Right atrium auricular region (tissue), 2 donors: ENCODE measurements at regions not wholly inside any gene's neighbourhood (a gene's known extent, or its start where the extent isn't known, plus 50 kb on each side); places are given as distances from the start of the nearest gene placed in this dataset.

Source experiments
- DNase-seq: peaks from one replicate; pipeline ENCODE4 v3.0.0-alpha.2; 2019; ENCODE audit warnings: low spot score
- H3K27ac ChIP-seq, 2 donors: fragments of 200-600 bp; sonication (generic); 1 replicate in 1 of 2; 2 replicates in 1 of 2; pipeline ENCODE4 v1.5.1; 2016 to 2019
- H3K27me3 ChIP-seq, 2 donors: fragments of 200-600 bp; sonication (generic); one replicate each; pipeline versions ENCODE4 v1.5.1 to v1.6.0; 2017 to 2019
- H3K36me3 ChIP-seq: fragments of 200-600 bp; sonication (generic); one replicate; pipeline ENCODE4 v1.5.1; 2016
- H3K4me1 ChIP-seq, 2 donors: fragments of 200-600 bp; sonication (generic); one replicate each; pipeline versions ENCODE4 v1.5.1 to v1.6.0; 2017 to 2019
- H3K4me3 ChIP-seq, 2 donors: fragments of 200-600 bp; sonication (generic); 1 replicate in 1 of 2; 2 replicates in 1 of 2; pipeline ENCODE4 v1.5.1; 2017 to 2019; ENCODE audit warnings: mild to moderate bottlenecking in 1 of 2, moderate library complexity in 1 of 2
- H3K9me3 ChIP-seq, 2 donors: fragments of 200-600 bp; sonication (generic); one replicate each; pipeline ENCODE4 v1.5.1; 2019
- TF ChIP-seq, protein P1 (sequence below), 2 donors: fragments of 200-600 bp; sonication (generic); IDR thresholded peaks; one replicate each; pipeline ENCODE4 v1.5.1; 2019; ENCODE audit warnings: antibody characterized with exemption in 2 of 2

DNA sequence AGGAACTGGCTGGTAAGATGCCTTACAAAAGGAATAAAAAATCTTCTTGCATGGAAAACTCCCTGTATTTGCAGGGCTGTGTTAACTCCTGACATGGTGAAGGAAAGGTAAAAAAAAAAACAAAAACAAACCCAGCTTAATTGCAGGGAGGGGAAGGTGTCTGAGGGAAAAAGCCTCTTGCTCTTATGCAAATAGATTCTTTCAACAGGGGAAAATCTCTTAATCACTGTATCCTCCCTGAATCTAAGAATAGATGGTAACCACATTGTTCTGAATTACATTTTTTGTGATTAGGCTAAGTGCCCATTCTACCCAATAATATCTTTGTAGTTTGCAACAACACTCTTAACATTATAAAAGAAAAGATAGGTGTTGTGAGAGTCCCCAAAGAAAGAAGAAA lies 172.6 kb downstream of the RBM46 start:
- peaks cover 0 to 5% of the 10 kb centered on the region in 2 donors for H3K4me1 ChIP-seq
- H3K4me3 ChIP-seq, result no peak overlapping the region
- no peak overlapping the region for H3K27ac ChIP-seq
- DNase-seq, result no peak
- TF ChIP-seq, protein P1, sequence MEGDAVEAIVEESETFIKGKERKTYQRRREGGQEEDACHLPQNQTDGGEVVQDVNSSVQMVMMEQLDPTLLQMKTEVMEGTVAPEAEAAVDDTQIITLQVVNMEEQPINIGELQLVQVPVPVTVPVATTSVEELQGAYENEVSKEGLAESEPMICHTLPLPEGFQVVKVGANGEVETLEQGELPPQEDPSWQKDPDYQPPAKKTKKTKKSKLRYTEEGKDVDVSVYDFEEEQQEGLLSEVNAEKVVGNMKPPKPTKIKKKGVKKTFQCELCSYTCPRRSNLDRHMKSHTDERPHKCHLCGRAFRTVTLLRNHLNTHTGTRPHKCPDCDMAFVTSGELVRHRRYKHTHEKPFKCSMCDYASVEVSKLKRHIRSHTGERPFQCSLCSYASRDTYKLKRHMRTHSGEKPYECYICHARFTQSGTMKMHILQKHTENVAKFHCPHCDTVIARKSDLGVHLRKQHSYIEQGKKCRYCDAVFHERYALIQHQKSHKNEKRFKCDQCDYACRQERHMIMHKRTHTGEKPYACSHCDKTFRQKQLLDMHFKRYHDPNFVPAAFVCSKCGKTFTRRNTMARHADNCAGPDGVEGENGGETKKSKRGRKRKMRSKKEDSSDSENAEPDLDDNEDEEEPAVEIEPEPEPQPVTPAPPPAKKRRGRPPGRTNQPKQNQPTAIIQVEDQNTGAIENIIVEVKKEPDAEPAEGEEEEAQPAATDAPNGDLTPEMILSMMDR (IDR thresholded peaks at IDR 0.05), result no peak
- no peaks in the 10 kb centered on the region for H3K9me3 ChIP-seq
- no peaks in the 10 kb centered on the region for H3K27me3 ChIP-seq
- no peaks in the 10 kb centered on the region for H3K36me3 ChIP-seq

DNA sequence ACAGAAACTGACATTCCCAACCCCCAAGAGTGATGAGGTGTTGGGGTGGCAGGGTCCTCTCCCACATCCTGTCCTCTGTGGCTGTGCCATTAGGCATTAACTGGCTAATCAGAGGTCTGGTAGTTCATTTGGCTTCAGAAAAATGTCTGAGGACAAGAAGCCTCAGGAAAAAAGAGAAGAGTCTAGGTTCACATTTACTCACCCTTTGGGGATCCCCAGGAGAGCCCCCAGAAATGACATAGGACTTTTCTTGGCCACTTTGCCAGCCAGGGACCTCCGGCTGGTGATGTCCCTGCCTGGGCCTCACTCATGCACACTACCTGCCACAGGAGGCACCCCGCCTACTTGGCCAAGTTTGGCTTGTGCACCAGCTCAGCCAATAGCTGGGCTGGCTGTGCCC lies 173.0 kb downstream of the RBM46 start:
- Histone ChIP-seq H3K27ac (no peak overlapping the region), H3K4me1 (peaks cover 0 to 9% of the 10 kb centered on the region in 2 donors), H3K27me3 (no peaks in the 10 kb centered on the region), H3K4me3 (no peak overlapping the region), H3K36me3 (no peaks in the 10 kb centered on the region), H3K9me3 (no peaks in the 10 kb centered on the region)
- TF ChIP-seq, protein P1 (IDR thresholded peaks at IDR 0.05), result no peak
- no peak for DNase-seq

DNA sequence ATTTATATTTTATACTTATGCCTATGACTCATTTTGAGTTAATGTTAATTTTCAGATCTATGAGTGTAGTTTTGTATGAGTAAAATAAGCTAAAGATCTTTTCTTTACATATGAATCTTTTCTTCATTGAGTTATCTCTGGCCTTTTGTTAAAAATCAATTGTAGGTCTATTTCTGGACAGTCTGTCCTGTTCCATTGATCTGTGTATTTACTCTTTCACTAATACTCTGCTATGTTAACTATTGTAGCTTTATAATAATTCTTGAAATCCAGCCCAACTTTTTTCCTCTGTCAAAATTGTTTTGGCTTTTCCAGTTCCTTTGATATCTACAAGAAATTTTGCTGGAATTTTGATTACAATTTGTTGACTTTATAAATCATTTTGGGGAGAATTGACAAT lies 177.0 kb downstream of the RBM46 start:
- TF ChIP-seq, protein P1 (IDR thresholded peaks at IDR 0.05), result no peak
- peak overlapping the region in 1 of 2 donors; percentile 47 for H3K27ac ChIP-seq

DNA sequence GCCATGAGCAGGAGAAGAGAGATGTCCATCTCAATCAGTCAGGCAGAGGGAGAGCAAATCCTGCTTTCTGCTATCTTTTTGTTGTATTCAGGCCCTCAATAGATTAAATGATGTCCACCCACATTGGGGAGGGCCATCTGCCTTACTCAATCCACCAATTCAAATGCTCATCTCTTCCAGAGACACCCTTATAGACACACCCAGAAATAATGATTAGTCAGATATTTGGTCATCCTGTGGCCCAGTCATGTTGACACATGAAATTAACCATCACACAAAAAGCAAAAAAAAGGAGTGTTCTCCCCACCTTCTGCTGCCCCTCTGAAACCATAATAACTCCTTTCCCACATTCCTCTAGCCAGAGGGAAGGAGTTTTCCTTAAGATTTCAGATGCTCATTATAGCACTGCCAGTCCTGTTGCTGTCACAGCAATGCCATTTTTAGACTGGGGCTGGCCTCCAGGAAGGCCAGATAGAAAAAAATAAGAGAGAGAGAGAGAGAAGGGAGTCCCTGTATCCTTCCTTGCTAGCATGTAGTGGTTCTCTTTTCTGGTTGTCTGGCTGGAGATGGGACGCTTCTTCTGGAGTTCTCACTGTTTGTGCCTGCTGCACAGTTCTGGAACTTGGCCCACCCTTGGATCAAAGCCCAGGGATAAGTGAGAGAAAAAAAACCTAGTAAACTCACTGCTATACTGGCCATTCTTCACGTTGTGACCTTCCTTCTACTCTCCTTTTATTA lies 177.7 kb downstream of the RBM46 start:
- peak overlapping the region in 1 of 2 donors; percentile 47 for H3K27ac ChIP-seq
- DNase-seq, result no peak
- no peaks in the 10 kb centered on the region for H3K9me3 ChIP-seq
- no peak overlapping the region for H3K4me3 ChIP-seq
- peaks cover 0 to 9% of the 10 kb centered on the region in 2 donors for H3K4me1 ChIP-seq
- no peaks in the 10 kb centered on the region for H3K36me3 ChIP-seq
- H3K27me3 ChIP-seq, result no peaks in the 10 kb centered on the region
- TF ChIP-seq, protein P1 (IDR thresholded peaks at IDR 0.05), result no peak

More for the DNA sequence above, 177.0 kb downstream of the RBM46 start:
- no peak overlapping the region for H3K4me3 ChIP-seq
- no peaks in the 10 kb centered on the region for H3K36me3 ChIP-seq
- no peaks in the 10 kb centered on the region for H3K9me3 ChIP-seq
- H3K4me1 ChIP-seq, result peaks cover 0 to 9% of the 10 kb centered on the region in 2 donors
- no peaks in the 10 kb centered on the region for H3K27me3 ChIP-seq
- no peak for DNase-seq

DNA sequence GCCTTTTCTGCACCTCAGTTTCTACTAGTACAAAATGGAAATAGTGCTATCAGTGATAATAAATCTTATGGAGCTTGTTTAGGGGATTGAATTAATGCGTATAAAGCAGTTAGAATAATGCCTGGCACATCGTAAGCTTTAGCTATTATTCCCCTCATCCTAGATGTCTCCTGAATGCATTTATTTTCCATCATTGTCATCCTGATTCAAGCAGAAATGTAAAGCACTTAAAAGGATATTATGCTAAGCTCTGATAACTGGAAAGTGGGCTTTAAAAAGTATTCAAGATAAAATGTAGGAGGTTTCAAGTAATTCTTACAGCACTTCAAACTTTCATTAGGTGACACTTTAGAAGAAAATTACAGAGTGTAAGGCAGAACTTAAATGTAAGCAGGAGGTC lies 178.7 kb downstream of the RBM46 start:
- no peak overlapping the region for H3K4me3 ChIP-seq
- peaks cover 0 to 9% of the 10 kb centered on the region in 2 donors for H3K4me1 ChIP-seq
- H3K27me3 ChIP-seq, result no peaks in the 10 kb centered on the region
- no peak for DNase-seq
- H3K27ac ChIP-seq, result no peak overlapping the region
- TF ChIP-seq, protein P1 (IDR thresholded peaks at IDR 0.05), result no peak
- H3K36me3 ChIP-seq, result no peaks in the 10 kb centered on the region
- H3K9me3 ChIP-seq, result no peaks in the 10 kb centered on the region

DNA sequence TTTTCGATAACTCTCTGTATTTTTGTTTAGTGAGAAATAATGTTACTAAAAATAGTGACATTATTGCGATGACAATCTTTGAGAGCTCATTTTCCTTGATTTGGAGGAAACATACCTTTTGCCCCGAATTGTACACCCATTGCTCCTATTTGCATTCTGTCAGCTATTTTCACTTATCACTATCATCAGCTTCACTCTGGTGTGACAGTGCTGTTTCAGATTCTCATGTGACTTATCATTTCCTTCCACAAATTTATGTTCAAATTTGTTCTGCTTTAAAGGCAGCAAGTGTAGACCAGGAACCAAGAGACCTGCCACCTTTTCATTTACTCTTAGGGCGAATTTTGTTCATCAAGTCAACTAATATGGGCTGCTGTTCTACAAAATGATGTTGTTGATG lies 179.4 kb downstream of the RBM46 start:
- no peak overlapping the region for H3K27ac ChIP-seq
- no peak overlapping the region for H3K4me3 ChIP-seq
- H3K36me3 ChIP-seq, result no peaks in the 10 kb centered on the region
- H3K9me3 ChIP-seq, result no peaks in the 10 kb centered on the region
- H3K4me1 ChIP-seq, result peaks cover 0 to 9% of the 10 kb centered on the region in 2 donors
- DNase-seq, result no peak
- TF ChIP-seq, protein P1 (IDR thresholded peaks at IDR 0.05), result no peak
- no peaks in the 10 kb centered on the region for H3K27me3 ChIP-seq
